GM19372 (cell line): ENCODE measurements at regions not wholly inside any gene's neighbourhood (a gene's known extent, or its start where the extent isn't known, plus 50 kb on each side); places are given as distances from the start of the nearest gene placed in this dataset.

Experiments
- ATAC-seq: cut with Tn5 transposase; IDR thresholded peaks from one replicate; pipeline ENCODE4 v1.9.1; 2021; ENCODE audit warnings: mild to moderate bottlenecking, low read depth, moderate library complexity; ENCODE audit not compliant: unreplicated experiment

DNA sequence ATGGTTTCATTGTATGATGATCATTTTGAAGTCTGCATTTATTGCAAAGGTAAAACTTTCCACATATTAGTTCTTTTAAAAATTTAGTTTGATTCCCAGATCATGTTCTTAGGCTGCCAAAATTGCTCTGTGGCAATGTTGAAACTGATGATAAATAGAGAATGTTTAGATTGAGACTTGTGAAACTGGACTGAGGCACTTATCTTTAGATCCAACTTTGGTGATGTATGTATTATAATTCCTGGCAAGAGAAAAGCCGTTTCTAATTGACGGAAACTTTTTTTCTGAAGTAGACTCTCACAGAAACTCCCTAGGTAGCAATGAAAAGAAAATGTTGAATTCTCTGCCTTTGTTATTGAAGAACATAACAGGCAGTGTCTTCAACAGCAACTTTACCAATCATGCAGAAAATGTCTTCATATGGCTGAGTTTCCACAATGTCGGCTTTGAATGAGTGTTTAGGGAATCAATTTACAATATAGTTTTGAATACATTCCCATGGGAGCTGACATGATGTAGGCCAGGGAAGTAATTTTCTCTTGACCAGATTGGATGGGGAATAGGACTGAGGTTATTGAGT is 456.2 kb downstream of the CD109 start:
- no peak for ATAC-seq

DNA sequence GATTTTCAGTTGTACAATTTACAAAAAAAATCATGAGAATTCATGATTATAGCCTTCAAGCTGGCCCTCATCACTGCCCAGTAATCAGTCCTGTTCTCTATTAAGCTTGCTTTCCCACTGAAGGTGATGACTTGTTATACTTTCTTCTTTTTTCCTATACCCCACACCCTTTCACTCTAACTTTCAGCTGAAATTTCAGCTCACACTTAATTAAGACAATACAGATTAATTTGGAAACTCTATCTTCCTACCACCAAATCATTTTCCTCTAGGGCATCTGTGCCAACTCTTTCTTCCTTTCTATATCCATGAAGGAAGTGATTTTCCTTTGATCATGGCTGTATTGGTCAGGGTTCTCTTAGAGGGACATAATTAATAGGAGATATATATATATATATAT is 449.9 kb downstream of the CD109 start:
- no peak for ATAC-seq

DNA sequence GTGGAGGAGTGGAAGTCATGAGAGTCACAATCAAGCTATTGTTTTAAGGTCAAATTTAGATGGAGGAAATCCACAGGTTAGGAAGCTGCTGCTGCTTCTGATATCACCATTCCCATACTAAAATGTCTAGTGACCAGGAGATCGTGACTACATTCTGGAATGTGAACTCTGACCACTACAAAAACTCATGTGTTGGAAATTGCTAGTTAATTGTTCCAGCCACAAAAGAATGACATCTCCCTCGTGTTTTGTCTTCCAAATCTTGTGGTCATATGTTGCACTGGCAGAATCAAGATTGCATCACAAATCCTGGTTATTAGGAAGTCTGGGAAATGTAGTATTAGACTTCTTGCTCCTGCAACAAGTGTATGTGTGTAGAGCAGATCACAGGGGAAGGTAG is 441.9 kb downstream of the CD109 start:
- no peak for ATAC-seq

DNA sequence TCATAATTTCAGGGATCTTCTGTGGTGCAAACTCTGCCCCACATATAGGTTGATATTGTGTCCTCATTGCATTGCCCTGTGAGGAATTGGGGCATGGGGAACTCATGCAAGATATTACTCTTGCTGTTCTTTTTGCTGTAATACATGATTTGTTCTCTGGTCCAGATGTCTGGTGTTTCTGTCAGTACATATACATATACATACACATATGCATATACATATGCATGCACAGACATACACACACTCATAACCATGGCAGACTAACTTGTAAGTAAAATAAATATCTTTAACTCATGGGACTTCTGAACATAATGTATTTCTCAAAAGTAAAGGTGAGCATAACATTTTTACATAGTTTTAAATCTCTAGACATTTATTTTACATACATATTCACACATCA is 438.3 kb downstream of the CD109 start:
- ATAC-seq = no peak

DNA sequence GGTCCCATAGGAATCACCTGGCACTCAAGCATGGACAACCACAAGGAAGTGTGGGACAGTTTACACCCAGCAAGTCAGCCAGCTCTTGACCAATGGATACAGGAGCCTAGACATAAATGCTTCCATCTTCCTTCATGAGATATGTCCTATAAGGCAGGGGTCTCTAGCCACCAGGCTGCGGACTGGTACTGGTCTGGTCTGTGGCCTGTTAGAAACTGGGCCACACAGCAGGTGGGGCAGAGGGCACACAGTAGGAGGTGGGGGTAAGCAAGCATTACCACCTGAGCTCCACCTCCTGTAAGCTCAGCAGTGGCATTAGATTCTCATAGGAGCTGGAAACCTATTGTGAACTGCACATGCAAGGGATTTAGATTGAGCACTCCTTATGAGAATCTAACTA is 437.1 kb downstream of the CD109 start:
- ATAC-seq = no peak

DNA sequence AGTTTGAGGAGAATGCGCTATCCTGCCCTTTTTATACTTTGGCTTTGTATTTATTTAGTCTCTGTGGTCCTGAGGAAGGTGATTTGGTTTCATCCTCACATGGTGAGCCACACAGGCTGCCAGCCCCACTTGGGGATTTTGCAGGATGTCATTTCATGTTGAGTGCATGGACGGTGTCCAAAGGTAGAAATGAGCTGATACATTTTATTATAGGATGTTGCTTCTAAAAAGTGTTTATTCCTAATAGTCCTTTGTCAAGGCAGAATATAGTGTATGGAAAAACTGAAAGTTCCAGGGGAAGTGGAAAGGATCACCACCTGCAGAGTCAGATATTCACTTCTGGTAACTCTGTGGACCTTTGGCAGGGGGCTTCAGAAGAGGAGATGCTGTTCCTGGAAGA is 434.6 kb downstream of the CD109 start:
- no peak for ATAC-seq

DNA sequence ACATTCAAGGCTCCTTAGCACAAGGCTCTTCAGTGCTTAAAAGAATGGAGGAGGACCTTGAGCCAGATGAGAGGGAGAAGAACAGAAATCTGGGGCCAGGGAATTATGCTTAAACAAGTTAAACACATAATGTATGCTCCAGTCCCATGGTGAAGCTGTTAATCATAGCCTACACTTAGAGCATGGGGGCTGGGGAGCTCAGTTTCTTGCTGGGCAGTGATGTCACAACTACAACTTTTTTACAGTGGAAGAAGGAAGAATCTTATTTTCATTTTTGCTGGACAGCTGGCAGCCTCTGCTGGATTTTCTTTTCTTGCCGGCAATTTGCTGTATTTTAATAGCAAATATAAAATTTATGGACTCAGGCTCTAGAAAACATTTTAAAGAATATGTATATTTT is 432.5 kb downstream of the CD109 start:
- no peak for ATAC-seq

DNA sequence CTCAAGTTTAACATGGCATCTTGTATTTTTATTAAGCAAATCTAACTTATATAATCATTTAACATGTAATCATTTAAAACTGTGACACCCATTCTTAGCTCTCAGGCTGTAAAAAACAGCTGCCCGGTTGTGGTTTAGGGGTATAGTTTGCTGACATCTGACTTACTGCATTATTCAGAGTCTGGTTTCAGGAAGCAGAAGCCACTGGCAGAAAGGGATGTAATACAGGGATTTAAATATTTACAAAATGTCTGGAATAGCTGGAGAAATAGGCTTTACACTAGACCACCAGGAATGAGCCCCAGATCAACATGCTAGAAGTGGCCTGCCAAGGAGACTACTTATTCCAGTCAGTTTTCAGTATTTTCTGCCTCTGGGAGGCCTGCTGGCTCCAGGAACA is 421.1 kb downstream of the CD109 start:
- no peak for ATAC-seq

DNA sequence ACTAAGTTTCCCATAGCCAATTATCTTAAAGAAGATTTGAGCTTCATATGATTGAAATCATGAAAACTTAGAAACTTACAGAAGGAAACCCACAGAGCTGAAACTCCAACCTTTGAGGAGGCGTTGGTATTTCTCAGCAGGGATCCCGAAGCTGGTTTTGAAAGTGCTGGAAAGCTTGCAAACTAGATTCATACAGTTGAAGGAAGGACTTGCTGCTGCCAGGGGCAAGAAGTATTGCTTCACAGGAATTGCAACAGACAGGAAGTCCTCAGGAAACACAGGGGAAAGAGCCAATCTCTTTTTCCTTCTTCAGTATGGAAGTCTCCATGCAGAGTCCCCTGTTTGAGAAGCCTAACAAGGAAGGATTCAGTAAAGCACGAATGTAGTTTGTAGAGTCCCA is 419.7 kb downstream of the CD109 start:
- ATAC-seq = no peak

DNA sequence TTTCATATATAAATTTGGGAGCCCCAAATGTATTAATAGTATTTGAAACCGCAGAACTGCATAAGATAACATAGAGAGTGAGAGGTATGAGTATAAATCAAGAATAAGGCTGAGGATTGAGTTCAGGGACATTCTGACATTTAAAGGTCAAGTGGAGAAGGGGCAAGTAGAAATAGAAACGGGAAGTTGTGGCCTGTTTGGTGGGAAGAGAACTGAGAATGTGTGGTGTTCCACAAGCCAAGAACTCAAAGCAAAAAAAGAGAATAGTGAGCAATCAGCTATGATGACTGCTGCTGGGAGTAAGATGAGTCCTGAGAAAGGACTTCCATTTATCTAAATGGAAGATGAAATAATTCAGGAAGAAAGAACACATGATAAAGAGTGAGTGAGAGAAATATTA is 418.4 kb downstream of the CD109 start:
- ATAC-seq = peak; percentile 57

DNA sequence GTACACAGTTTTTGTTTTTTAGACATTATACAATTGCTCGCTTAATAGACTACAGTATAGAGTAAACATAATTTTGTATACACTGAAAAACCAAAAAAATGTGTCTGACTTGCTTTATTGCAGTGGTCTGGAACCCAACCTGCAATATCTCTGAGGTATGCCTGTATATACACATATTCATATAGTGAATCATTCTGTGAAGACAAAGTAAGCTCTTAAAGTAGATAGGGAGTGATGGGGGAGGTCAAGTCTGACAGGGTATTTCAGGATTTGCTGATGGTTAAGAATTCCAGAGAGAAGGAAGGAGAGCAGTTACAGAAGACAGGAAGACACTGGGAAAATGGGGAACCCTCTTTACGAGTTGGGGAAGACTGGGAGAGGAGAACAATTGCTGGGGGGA is 417.9 kb downstream of the CD109 start:
- ATAC-seq = no peak

DNA sequence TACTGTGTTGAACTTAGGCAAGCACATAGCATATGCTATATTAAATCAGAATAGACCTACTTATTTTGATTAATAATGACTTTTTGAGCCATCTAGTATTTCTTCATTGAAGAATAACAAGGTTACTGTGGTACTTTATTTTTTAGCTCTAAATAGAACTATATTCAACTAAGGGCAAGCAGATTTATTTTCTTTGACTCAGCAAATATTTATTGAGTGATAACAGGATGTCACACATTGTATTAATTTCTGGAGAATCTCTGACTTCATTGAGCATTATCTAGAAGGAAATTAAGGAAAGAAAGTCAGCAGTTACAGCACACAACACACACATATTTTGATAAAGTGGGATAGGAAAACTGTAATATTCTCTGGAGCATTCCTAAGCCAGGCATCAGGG is 407.4 kb downstream of the CD109 start:
- ATAC-seq = no peak

DNA sequence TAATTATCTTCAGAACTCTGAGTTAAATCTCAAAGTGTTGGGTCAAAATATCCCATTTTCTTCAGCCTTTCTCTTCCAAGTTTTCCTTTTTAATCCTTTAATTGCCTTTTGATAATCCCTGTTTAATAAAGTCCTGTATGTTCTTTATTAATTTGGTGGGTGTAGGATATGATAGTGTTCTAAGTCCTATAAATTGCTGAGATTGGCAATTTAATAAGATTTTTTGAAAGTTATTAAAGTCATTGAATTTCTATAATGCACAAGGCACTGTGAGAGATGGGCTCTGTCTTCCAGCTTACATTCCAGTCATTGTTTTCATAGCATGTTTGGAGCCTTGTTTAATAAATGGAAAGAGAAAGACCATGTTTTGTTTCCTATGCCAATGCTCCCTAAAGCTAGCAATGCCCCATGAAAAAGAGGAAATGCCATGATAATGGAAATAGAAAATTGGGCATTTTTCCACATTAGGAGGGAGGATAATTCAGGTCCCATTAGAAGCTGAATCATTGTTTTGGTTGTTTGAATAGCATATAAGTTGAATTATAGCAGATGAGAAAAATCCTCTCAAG is 404.8 kb downstream of the CD109 start:
- no peak for ATAC-seq

DNA sequence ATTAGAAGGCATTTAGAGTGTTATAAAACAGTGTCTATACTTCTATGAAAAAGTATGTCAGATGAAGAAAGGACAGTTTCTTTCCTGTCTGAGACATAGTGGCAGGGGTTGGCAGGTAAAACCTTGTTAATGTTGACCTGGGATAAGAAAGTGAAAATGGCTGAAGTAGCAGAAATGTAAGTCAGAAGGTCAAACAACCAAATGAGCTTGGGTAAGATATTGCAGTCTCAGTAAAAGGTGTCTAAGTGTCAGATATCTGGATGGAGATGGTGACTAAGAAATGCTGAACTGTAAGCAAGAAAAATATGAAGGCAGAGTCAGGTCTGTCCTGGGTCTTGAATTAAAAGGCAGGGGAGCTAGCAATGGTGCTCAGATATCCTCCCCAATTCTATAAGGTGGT is 400.3 kb downstream of the CD109 start:
- ATAC-seq = no peak

DNA sequence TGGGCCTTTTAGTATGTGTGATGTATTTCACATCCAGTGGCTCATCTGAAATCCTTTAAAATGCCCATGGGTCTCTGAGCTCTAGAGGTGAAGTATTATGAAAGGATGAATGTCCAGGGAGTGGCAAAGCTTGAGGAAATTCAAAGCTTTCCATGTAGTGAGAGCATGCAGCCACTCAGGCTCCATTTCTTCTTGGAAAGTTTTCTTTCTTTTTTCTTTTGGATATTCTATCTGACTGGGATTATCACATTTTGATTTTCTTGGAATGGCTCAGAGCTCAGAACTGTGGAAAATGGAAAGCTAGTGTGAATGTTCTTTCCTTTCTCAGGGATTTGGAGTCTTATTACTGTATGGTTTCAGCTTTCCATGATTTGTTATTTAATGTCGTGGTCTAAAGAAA is 397.4 kb downstream of the CD109 start:
- ATAC-seq = no peak

DNA sequence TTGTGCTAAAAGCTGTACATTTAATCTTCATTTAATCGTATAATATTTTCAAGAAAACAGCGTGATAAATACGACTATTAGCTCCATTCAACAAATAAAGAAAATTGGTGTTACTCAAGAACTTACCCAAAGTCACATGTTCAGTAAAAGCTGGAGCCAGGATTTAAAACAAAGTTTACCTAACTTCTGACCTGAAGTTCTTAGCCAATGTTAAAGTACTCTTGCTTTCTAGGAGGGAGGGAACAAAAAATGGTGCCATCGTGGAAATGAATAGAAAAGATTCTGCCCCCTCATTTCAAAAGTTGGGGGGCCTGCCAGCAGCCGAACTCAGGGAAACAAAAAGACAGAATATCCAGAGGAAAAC is 395.8 kb downstream of the CD109 start:
- ATAC-seq = no peak

DNA sequence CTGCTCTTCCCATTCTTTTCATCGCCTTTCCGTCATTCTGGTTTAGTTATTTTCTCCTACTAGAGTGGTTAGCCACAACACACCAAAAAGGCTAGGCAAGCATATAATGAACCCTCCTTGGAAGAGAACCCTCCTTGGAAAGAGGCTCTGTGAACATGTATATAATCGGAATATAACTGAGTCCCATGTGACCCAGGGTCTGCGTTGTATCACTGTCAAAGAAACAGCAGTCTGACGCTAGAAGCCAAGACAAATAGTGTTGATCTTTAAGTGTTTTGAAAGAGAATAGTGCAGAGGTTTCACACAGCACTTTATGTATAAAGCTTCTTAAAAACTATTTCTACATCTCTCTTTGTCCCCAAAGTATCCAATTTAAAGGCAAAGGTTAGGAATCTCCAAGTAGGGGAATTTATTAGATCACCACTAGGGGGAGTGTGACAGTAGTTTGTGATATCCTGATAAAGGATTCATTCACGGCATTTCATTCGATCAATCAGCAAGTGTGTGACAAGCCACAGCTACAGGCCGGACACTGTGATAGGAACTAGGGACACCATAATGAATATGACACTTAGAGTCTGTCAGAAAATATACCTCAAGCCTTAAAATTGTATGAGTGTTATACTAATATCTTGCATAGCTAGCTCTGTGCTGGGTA is 395.3 kb downstream of the CD109 start:
- peak; percentile 66 for ATAC-seq

DNA sequence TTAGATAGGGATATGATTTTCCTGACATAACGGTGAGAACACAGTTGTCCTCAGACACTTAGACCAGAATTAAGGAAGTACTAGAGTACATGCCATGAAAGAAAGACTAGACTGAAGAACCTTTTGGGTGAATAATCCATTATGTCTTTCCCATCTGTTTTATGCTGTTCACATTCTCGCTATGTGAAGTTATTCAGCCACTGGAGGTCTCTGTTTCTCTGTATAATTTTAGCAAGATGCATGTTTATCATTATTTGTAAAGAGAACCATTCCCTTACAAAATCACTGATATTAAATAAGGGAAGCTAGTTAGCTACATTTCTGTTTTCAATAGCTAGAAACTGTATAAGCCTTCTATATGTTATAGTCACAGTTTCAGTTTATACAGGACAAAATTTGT is 391.9 kb downstream of the CD109 start:
- ATAC-seq = no peak

DNA sequence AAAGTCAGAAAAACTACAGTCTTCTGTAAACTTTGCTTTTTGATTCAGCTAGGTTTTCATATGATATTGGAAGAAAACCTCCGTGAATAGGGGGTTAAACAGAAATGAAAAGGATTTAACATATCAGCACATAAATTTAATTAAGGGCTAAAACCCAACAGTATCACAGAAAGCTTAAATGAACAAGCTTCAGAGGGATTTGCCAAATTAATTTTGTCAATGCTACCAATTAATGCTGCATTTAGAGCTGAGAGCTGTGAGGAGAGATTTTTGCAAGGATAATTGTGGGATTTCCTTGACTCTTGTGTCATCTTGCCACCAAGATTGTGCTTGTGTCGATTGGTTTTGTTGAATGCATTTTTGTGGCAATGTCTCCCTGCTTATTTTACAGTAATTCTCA is 379.9 kb downstream of the CD109 start:
- ATAC-seq = no peak

DNA sequence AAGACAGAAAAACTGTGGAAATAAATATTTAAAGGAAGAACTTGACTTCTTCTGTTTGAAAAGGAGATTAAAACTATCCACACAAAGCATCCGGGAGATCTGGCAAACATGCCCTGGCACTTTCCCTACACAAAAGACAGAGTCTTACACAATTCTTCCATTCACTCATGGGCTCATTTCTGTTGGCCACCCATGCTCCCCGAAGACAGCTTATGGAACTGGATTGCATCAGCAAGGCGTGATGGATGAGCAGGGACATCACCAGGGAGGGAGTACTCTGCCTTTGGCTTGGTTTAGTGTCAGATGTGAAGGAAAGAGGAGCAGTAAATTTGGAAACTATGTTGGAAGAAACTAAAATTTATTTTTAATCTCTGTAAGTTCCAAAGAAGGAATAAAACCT is 379.3 kb downstream of the CD109 start:
- ATAC-seq = no peak

DNA sequence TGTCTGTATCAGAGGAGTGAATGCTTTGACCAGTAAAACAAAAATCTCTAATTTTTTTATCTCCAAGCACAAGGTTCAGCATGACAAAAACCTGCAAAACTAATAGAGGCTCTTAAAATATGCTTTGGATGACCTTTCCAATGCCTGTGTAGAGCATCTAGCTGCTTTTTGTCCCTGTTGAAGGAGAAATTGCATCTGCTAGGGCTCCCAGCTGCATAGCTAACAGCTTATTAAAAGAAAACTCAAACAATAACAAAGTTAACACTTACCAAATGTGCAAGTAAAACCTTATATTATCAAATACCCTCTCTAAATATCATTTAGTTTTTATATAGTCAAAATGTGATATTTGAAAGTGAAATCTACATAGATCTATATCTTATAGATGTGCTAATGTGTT is 378.6 kb downstream of the CD109 start:
- ATAC-seq = no peak

DNA sequence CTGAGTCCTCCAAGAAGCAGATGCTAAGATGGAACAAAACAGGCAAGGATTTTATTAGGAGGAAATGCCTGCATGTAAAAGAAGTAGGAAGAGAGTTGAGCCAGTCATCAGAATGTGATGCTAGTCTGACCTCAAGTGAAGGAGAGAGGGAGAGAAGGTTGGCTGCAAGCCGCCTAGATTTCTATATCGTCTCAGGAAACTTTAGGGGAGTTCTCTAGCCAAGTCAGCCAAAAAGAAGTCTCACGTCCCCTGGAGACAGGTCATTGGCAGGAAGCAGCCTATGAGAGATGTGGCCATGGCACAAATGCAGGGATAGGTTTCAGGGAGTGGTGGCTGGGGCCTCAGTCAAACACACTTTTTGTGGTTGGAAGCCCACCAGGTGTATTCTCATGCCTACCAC is 378.0 kb downstream of the CD109 start:
- ATAC-seq = no peak

DNA sequence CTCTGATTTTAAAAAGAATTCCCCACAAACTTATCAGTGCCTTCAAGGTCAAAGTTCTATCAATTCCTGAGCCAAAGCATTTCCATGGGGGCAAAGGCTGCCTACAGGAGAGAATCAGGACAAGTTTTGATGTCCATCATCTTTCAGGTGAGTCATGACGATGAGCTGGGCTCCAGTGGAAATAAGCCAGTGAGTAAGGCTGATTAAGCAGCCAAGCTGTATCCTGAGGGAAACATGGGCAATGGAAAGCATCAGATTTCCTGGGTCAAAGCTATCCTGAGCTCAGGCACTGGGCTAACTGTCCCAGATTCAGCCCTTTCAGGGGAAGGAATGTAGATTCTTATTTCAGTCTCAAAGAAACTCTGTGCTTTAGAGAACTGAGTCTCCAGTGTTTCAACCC is 377.4 kb downstream of the CD109 start:
- no peak for ATAC-seq
